Progenitor cell of endocrine pancreas (in vitro differentiated cells): ENCODE measurements at regions not wholly inside any gene's neighbourhood (a gene's known extent, or its start where the extent isn't known, plus 50 kb on each side); places are given as distances from the start of the nearest gene placed in this dataset.
"Not testable (repeated sequence)": the region's sequence is repeated elsewhere in the genome, so short reads cannot be mapped to it uniquely, and the experiment has no call there.

Source experiments
- DNase-seq: peaks from one replicate; pipeline ENCODE4 v3.0.0; 2021; ENCODE audit warnings: low spot score; ENCODE audit not compliant: unreplicated experiment
- H3K27ac Mint-ChIP-seq: 2 replicates; pipeline ENCODE4 v1.8.0; 2021; ENCODE audit warnings: mild to moderate bottlenecking, moderate library complexity, mixed read lengths
- H3K27me3 Mint-ChIP-seq: 2 replicates; pipeline ENCODE4 v1.8.0; 2021; ENCODE audit warnings: mixed read lengths
- H3K36me3 Mint-ChIP-seq: 2 replicates; pipeline ENCODE4 v1.8.0; 2022; ENCODE audit warnings: mixed read lengths; ENCODE audit not compliant: insufficient read depth
- H3K4me1 Mint-ChIP-seq: 2 replicates; pipeline ENCODE4 v1.8.0; 2021; ENCODE audit warnings: low read depth, mixed read lengths
- H3K4me3 Mint-ChIP-seq: 2 replicates; pipeline ENCODE4 v1.8.0; 2021; ENCODE audit warnings: low read depth, mild to moderate bottlenecking, moderate library complexity, mixed read lengths
- H3K9me3 Mint-ChIP-seq: 2 replicates; pipeline ENCODE4 v1.8.0; 2021; ENCODE audit warnings: low read depth, mixed read lengths
- CTCF ChIP-seq: fragments of 200-600 bp; sonication (generic); IDR thresholded peaks from one replicate; pipeline ENCODE4 v1.5.0; 2021; ENCODE audit warnings: antibody characterized with exemption, mild to moderate bottlenecking; ENCODE audit not compliant: unreplicated experiment

GRCh38 chr4:184335520-184335919, 117.8 kb upstream of the ENPP6 start:
- TF ChIP-seq CTCF = no peak
- Mint-ChIP-seq H3K36me3 (no peaks in the 10 kb centered on the region), H3K4me1 (peaks cover 8% of the 10 kb centered on the region), H3K27ac (no peak overlapping the region), H3K4me3 (no peak overlapping the region), H3K9me3 (peaks cover 10% of the 10 kb centered on the region), H3K27me3 (no peaks in the 10 kb centered on the region)
- no peak for DNase-seq

GRCh38 chr4:184333446-184333845, 115.8 kb upstream of the ENPP6 start:
- H3K9me3 Mint-ChIP-seq, DNase-seq, H3K36me3 Mint-ChIP-seq, H3K4me3 Mint-ChIP-seq, H3K27ac Mint-ChIP-seq, H3K27me3 Mint-ChIP-seq: not testable (repeated sequence)
- H3K4me1 Mint-ChIP-seq = peaks cover 14% of the 10 kb centered on the region

GRCh38 chr4:184331268-184331995, 113.8 kb upstream of the ENPP6 start:
- Mint-ChIP-seq H3K27me3 (no peaks in the 10 kb centered on the region), H3K4me3 (no peak overlapping the region), H3K4me1 (peaks cover 22% of the 10 kb centered on the region), H3K9me3 (no peaks in the 10 kb centered on the region), H3K36me3 (no peaks in the 10 kb centered on the region), H3K27ac (peak overlapping the region; percentile 64)
- no peak for TF ChIP-seq CTCF
- DNase-seq = no peak

- peak overlapping the region; percentile 64 for H3K27ac Mint-ChIP-seq
- DNase-seq, H3K9me3 Mint-ChIP-seq, H3K36me3 Mint-ChIP-seq, H3K4me3 Mint-ChIP-seq, H3K27me3 Mint-ChIP-seq: not testable (repeated sequence)
- H3K4me1 Mint-ChIP-seq = peaks cover 24% of the 10 kb centered on the region
Observed at GRCh38 chr4:184330517-184331094, 112.9 kb upstream of the ENPP6 start.

GRCh38 chr4:184329659-184330400, 112.2 kb upstream of the ENPP6 start:
- H3K4me1 Mint-ChIP-seq = peaks cover 24% of the 10 kb centered on the region
- H3K4me3 Mint-ChIP-seq = no peak overlapping the region
- peak overlapping the region; percentile 10 for H3K27ac Mint-ChIP-seq
- peaks cover 4% of the 10 kb centered on the region for H3K9me3 Mint-ChIP-seq
- TF ChIP-seq CTCF = no peak
- no peaks in the 10 kb centered on the region for H3K27me3 Mint-ChIP-seq
- no peaks in the 10 kb centered on the region for H3K36me3 Mint-ChIP-seq
- no peak for DNase-seq

- Mint-ChIP-seq H3K4me3 (no peak overlapping the region), H3K27ac (peak overlapping the region; percentile 10), H3K9me3 (peaks cover 4% of the 10 kb centered on the region), H3K27me3 (no peaks in the 10 kb centered on the region), H3K36me3 (no peaks in the 10 kb centered on the region), H3K4me1 (peaks cover 24% of the 10 kb centered on the region)
- DNase-seq = no peak
- TF ChIP-seq CTCF = no peak
Observed at GRCh38 chr4:184329235-184329634, 111.6 kb upstream of the ENPP6 start.
